H9 (cell line): ENCODE measurements at regions not wholly inside any gene's neighbourhood (a gene's known extent, or its start where the extent isn't known, plus 50 kb on each side); places are given as distances from the start of the nearest gene placed in this dataset.

ENCODE experiments used
- DNase-seq: peaks from one replicate; pipeline ENCODE4 v3.0.0-alpha.2; 2017
- H2AFZ ChIP-seq: one replicate; pipeline ENCODE4 v1.6.1; 2013; ENCODE audit warnings: mild to moderate bottlenecking, low read length, control low read depth, moderate library complexity
- H2AK5ac ChIP-seq: 2 replicates; pipeline ENCODE4 v1.6.1; 2013; ENCODE audit warnings: low read length, control low read depth, mixed read lengths; ENCODE audit not compliant: insufficient read length
- H2BK120ac ChIP-seq: one replicate; pipeline ENCODE4 v1.6.1; 2013; ENCODE audit warnings: low read depth, mild to moderate bottlenecking, low read length, control low read depth, inconsistent platforms; ENCODE audit not compliant: poor library complexity, severe bottlenecking
- H2BK12ac ChIP-seq: 2 replicates; pipeline ENCODE4 v1.6.1; 2013; ENCODE audit warnings: low read length, control low read depth, mixed read lengths, low read depth; ENCODE audit not compliant: insufficient read length
- H2BK15ac ChIP-seq: 2 replicates; pipeline ENCODE4 v1.6.1; 2013; ENCODE audit warnings: low read depth, low read length, control low read depth
- H2BK20ac ChIP-seq: one replicate; pipeline ENCODE4 v1.6.1; 2013; ENCODE audit warnings: low read depth, mild to moderate bottlenecking, low read length, control low read depth, inconsistent platforms; ENCODE audit not compliant: poor library complexity, severe bottlenecking
- H2BK5ac ChIP-seq: 2 replicates; pipeline ENCODE4 v1.6.1; 2013; ENCODE audit warnings: low read length, control low read depth, mixed read lengths; ENCODE audit not compliant: insufficient read length
- H3K14ac ChIP-seq: 2 replicates; pipeline ENCODE4 v1.6.1; 2013; ENCODE audit warnings: low read length, control low read depth; ENCODE audit not compliant: insufficient read depth
- H3K18ac ChIP-seq: 2 replicates; pipeline ENCODE4 v1.6.1; 2013; ENCODE audit warnings: low read depth, mild to moderate bottlenecking, mixed read lengths, low read length, control low read depth; ENCODE audit not compliant: insufficient read length
- H3K23ac ChIP-seq: 2 replicates; pipeline ENCODE4 v1.6.1; 2013; ENCODE audit warnings: low read length, control low read depth, mixed read lengths, low read depth; ENCODE audit not compliant: insufficient read length
- H3K23me2 ChIP-seq: 2 replicates; pipeline ENCODE4 v1.6.1; 2013; ENCODE audit warnings: low read depth, mild to moderate bottlenecking, mixed read lengths, low read length, control low read depth; ENCODE audit not compliant: insufficient read length, poor library complexity, severe bottlenecking
- H3K27ac ChIP-seq: 2 replicates; pipeline ENCODE4 v1.5.1; 2013; ENCODE audit warnings: low read length, control low read depth, mixed read lengths, low read depth; ENCODE audit not compliant: insufficient read length
- H3K27me3 ChIP-seq: 2 replicates; pipeline ENCODE4 v1.6.1; 2013; ENCODE audit warnings: low read length, control low read depth, inconsistent platforms; ENCODE audit not compliant: insufficient read depth
- H3K4ac ChIP-seq: 2 replicates; pipeline ENCODE4 v1.6.1; 2013; ENCODE audit warnings: low read depth, mild to moderate bottlenecking, control low read depth, inconsistent platforms, low read length, moderate library complexity
- H3K4me1 ChIP-seq: 2 replicates; pipeline ENCODE4 v1.6.1; 2013; ENCODE audit warnings: low read length, control low read depth, inconsistent platforms; ENCODE audit not compliant: insufficient read depth
- H3K4me2 ChIP-seq: 2 replicates; pipeline ENCODE4 v1.6.1; 2013; ENCODE audit warnings: low read length, control low read depth, mixed read lengths; ENCODE audit not compliant: insufficient read length, insufficient read depth
- H3K56ac ChIP-seq: 2 replicates; pipeline ENCODE4 v1.6.1; 2013; ENCODE audit warnings: low read depth, mild to moderate bottlenecking, mixed read lengths, low read length, control low read depth; ENCODE audit not compliant: insufficient read length
- H3K79me1 ChIP-seq: 2 replicates; pipeline ENCODE4 v1.6.1; 2013; ENCODE audit warnings: low read depth, mild to moderate bottlenecking, moderate library complexity, low read length, control low read depth, inconsistent platforms; ENCODE audit not compliant: insufficient read depth, poor library complexity, severe bottlenecking
- H3K79me2 ChIP-seq: 2 replicates; pipeline ENCODE4 v1.6.1; 2013; ENCODE audit warnings: low read length, control low read depth, inconsistent platforms; ENCODE audit not compliant: insufficient read depth
- H3K9ac ChIP-seq: 2 replicates; pipeline ENCODE4 v1.6.1; 2013; ENCODE audit warnings: low read length, control low read depth, mixed read lengths; ENCODE audit not compliant: insufficient read length; ENCODE audit errors: extremely low read depth
- H3K9me3 ChIP-seq: one replicate; pipeline ENCODE4 v1.6.1; 2013; ENCODE audit warnings: low read depth, low read length, inconsistent platforms; ENCODE audit not compliant: control insufficient read depth
- H3T11ph ChIP-seq: one replicate; pipeline ENCODE4 v1.6.1; 2013; ENCODE audit warnings: mild to moderate bottlenecking, low read length, control low read depth, inconsistent platforms
- H4K20me1 ChIP-seq: one replicate; pipeline ENCODE4 v1.6.1; 2013; ENCODE audit not compliant: control insufficient read depth, insufficient read length, insufficient read depth
- H4K5ac ChIP-seq: 2 replicates; pipeline ENCODE4 v1.6.1; 2013; ENCODE audit warnings: low read depth, mild to moderate bottlenecking, mixed read lengths, low read length, control low read depth; ENCODE audit not compliant: insufficient read length
- H4K8ac ChIP-seq: replicated peaks from 2 replicates; pipeline ENCODE4 v1.6.1; 2013; ENCODE audit warnings: low read length, control low read depth, mixed read lengths, low read depth; ENCODE audit not compliant: insufficient read length
- H4K91ac ChIP-seq: 2 replicates; pipeline ENCODE4 v1.6.1; 2013; ENCODE audit warnings: low read depth, mild to moderate bottlenecking, moderate library complexity, mixed read lengths, low read length, control low read depth; ENCODE audit not compliant: insufficient read length
- H3K27ac Mint-ChIP-seq, 3 experiments: 2 replicates in 2 of 3; 3 replicates in 1 of 3; pipeline ENCODE4 v1.8.0; 2020 to 2021; ENCODE audit warnings: mixed read lengths in 3 of 3, mild to moderate bottlenecking in 1 of 3, moderate library complexity in 1 of 3
- H3K27me3 Mint-ChIP-seq: 2 replicates; pipeline ENCODE4 v1.8.0; 2021; ENCODE audit warnings: low read depth, mild to moderate bottlenecking, moderate library complexity, mixed read lengths
- H3K36me3 Mint-ChIP-seq, 3 experiments: 2 replicates in 2 of 3; 3 replicates in 1 of 3; pipeline ENCODE4 v1.8.0; 2020 to 2021; ENCODE audit warnings: low read depth in 3 of 3, mixed read lengths in 3 of 3; ENCODE audit not compliant: insufficient read depth in 1 of 3
- H3K4me1 Mint-ChIP-seq, 2 experiments: 2 replicates each; pipeline ENCODE4 v1.8.0; 2020; ENCODE audit warnings: mixed read lengths in 2 of 2
- H3K4me3 Mint-ChIP-seq, 2 experiments: 2 replicates in 1 of 2; 3 replicates in 1 of 2; pipeline ENCODE4 v1.8.0; 2020 to 2021; ENCODE audit warnings: mild to moderate bottlenecking in 2 of 2, mixed read lengths in 2 of 2, moderate library complexity in 1 of 2
- H3K9me3 Mint-ChIP-seq, 2 experiments: 2 replicates in 1 of 2; 3 replicates in 1 of 2; pipeline ENCODE4 v1.8.0; 2020; ENCODE audit warnings: mild to moderate bottlenecking in 2 of 2, mixed read lengths in 2 of 2, moderate library complexity in 1 of 2
- WGBS: extraction: QIAGEN DNeasy Blood & Tissue Kit; methylation state at CpG from one replicate; pipeline ENCODE4 v1.1.7; 2013; ENCODE audit warnings: missing lambda C conversion rate, low lambda C conversion rate, mixed read lengths; ENCODE audit not compliant: insufficient read length; ENCODE audit errors: extremely low coverage; 5-methylcytosine and 5-hydroxymethylcytosine counted together
- TF ChIP-seq, protein P1 (sequence below): fragments of 200-600 bp; sonication (generic); conservative IDR thresholded peaks from 3 replicates; pipeline ENCODE4 v1.8.0; 2021; ENCODE audit warnings: antibody characterized with exemption, mild to moderate bottlenecking

DNA sequence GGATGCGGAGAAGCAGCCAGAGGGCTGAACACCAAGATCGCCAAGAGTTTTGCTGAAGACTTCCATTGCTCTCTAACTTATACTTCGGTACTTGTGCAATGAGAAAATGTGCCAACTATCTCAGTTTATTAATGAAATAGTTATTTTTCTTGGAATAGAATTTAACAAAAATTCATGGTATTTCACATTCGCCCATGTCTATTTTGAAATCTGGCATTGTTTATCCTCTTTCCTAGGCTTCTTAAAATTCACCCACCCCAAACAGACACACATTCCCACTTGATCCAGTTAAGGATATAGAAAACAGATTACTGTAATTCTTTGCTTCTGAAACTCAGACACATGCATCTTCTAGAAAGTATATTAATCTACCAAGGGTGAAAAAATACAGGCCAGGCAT, 56.3 kb upstream of the ADAMTS5 start:
- Histone ChIP-seq H3T11ph (no peak overlapping the region), H3K79me1 (no peaks in the 10 kb centered on the region), H2BK20ac (no peak overlapping the region), H4K91ac (no peak overlapping the region), H3K23me2 (no peaks in the 10 kb centered on the region), H3K4me2 (no peak overlapping the region), H2AFZ (no peak overlapping the region), H2BK5ac (no peak overlapping the region), H3K18ac (no peak overlapping the region), H3K27ac (no peak overlapping the region), H3K23ac (no peak overlapping the region), H3K14ac (no peak overlapping the region), H2BK120ac (no peak overlapping the region), H2AK5ac (no peak overlapping the region), H2BK15ac (no peak overlapping the region), H3K9ac (no peak overlapping the region), H3K4ac (no peak overlapping the region), H3K4me1 (no peaks in the 10 kb centered on the region; the same call in 1 of the 2 replicates), H3K56ac (no peak overlapping the region), H4K5ac (no peak overlapping the region), H3K27me3 (no peaks in the 10 kb centered on the region), H2BK12ac (no peak overlapping the region), H4K8ac (no peak overlapping the region), H4K20me1 (no peaks in the 10 kb centered on the region), H3K79me2 (no peaks in the 10 kb centered on the region), H3K9me3 (no peaks in the 10 kb centered on the region)
- Mint-ChIP-seq H3K4me3 (no peak overlapping the region), H3K27ac (no peak overlapping the region; a peak in 1 of 7 replicates), H3K36me3 (no peaks in the 10 kb centered on the region; a peak in 1 of 7 replicates), H3K27me3 (no peaks in the 10 kb centered on the region), H3K9me3 (no peaks in the 10 kb centered on the region), H3K4me1 (peaks cover 41 to 42% of the 10 kb centered on the region in 2 experiments)
- TF ChIP-seq, protein P1, sequence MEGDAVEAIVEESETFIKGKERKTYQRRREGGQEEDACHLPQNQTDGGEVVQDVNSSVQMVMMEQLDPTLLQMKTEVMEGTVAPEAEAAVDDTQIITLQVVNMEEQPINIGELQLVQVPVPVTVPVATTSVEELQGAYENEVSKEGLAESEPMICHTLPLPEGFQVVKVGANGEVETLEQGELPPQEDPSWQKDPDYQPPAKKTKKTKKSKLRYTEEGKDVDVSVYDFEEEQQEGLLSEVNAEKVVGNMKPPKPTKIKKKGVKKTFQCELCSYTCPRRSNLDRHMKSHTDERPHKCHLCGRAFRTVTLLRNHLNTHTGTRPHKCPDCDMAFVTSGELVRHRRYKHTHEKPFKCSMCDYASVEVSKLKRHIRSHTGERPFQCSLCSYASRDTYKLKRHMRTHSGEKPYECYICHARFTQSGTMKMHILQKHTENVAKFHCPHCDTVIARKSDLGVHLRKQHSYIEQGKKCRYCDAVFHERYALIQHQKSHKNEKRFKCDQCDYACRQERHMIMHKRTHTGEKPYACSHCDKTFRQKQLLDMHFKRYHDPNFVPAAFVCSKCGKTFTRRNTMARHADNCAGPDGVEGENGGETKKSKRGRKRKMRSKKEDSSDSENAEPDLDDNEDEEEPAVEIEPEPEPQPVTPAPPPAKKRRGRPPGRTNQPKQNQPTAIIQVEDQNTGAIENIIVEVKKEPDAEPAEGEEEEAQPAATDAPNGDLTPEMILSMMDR = no peak
- no CpG with 5 or more reads among the region's 4 CpGs for WGBS
- no peak for DNase-seq
